Activated B cell treated with CpG ODN at 0.5 μM for 24 hours (primary cell): ENCODE measurements at regions not wholly inside any gene's neighbourhood (a gene's known extent, or its start where the extent isn't known, plus 50 kb on each side); places are given as distances from the start of the nearest gene placed in this dataset.

Source experiments
- ATAC-seq: fragments of 200-7000 bp; cut with Tn5 transposase; one replicate; pipeline ENCODE4 v1.10.0; 2021; ENCODE audit warnings: low read depth, mild to moderate bottlenecking, moderate library complexity
- CTCF ChIA-PET: fragments of 350-600 bp; sonication (Branson Sonifier 250); formaldehyde crosslinking; loops from one replicate; lab custom pipeline; 2021; ENCODE audit warnings: antibody characterized with exemption; lab: Charles Lee
- POLR2A ChIA-PET: fragments of 350-600 bp; sonication (Branson Sonifier 250); formaldehyde crosslinking; loops from one replicate; lab custom pipeline; 2021; ENCODE audit warnings: antibody characterized with exemption; lab: Charles Lee
- DNase-seq: peaks from one replicate; pipeline ENCODE4 v3.0.0; 2022
- H3K27ac Mint-ChIP-seq: one replicate; pipeline ENCODE4 v1.8.0; 2020; ENCODE audit warnings: mixed read lengths
- H3K27me3 Mint-ChIP-seq: one replicate; pipeline ENCODE4 v1.8.0; 2021; ENCODE audit warnings: mixed read lengths
- H3K36me3 Mint-ChIP-seq: one replicate; pipeline ENCODE4 v1.8.0; 2021; ENCODE audit warnings: low read depth, mixed read lengths
- H3K4me1 Mint-ChIP-seq: one replicate; pipeline ENCODE4 v1.8.0; 2021; ENCODE audit warnings: mixed read lengths
- H3K4me3 Mint-ChIP-seq: one replicate; pipeline ENCODE4 v1.8.0; 2020; ENCODE audit warnings: mild to moderate bottlenecking, mixed read lengths
- H3K9me3 Mint-ChIP-seq: one replicate; pipeline ENCODE4 v1.8.0; 2020; ENCODE audit warnings: mixed read lengths
- intact Hi-C: fragments of 100-400 bp; cut with micrococcal nuclease; formaldehyde crosslinking; loops from one replicate; pipeline ENCODE4 v1.15.1; 2024
- TF ChIP-seq, protein P1 (sequence below): fragments of 200-600 bp; IDR thresholded peaks from one replicate; pipeline ENCODE4 v1.8.0; 2022; ENCODE audit warnings: antibody characterized with exemption, mild to moderate bottlenecking

DNA sequence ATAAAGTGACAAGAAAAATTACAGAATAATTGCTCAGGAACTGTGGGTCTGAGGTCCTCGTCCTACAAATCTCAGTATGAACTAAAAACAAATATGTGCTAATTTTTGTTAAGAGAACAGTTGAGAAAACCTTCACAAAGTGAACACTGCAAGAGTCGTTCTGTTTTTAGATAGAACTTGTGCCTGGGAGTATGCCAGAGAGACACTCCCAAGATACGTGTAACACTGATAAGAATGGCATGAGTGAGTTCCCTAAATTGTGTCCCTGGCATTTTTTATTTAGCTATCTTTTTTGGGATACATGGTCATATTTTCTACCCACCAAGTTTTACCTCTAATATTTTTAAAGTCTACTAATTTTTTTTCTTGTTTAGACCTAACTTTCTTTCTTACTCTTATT is 860.0 kb upstream of the NR2F2 start:
- no peaks in the 10 kb centered on the region for H3K27me3 Mint-ChIP-seq
- no peaks in the 10 kb centered on the region for H3K4me1 Mint-ChIP-seq
- H3K36me3 Mint-ChIP-seq = no peaks in the 10 kb centered on the region
- DNase-seq = no peak
- H3K9me3 Mint-ChIP-seq = peaks cover 3% of the 10 kb centered on the region
- no peak overlapping the region for H3K4me3 Mint-ChIP-seq
- ChIA-PET POLR2A (no interaction called here), CTCF (no interaction called here)
- ATAC-seq = no peak
- TF ChIP-seq, protein P1, sequence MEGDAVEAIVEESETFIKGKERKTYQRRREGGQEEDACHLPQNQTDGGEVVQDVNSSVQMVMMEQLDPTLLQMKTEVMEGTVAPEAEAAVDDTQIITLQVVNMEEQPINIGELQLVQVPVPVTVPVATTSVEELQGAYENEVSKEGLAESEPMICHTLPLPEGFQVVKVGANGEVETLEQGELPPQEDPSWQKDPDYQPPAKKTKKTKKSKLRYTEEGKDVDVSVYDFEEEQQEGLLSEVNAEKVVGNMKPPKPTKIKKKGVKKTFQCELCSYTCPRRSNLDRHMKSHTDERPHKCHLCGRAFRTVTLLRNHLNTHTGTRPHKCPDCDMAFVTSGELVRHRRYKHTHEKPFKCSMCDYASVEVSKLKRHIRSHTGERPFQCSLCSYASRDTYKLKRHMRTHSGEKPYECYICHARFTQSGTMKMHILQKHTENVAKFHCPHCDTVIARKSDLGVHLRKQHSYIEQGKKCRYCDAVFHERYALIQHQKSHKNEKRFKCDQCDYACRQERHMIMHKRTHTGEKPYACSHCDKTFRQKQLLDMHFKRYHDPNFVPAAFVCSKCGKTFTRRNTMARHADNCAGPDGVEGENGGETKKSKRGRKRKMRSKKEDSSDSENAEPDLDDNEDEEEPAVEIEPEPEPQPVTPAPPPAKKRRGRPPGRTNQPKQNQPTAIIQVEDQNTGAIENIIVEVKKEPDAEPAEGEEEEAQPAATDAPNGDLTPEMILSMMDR = no peak
- intact Hi-C loops = no loop called here
- no peak overlapping the region for H3K27ac Mint-ChIP-seq

DNA sequence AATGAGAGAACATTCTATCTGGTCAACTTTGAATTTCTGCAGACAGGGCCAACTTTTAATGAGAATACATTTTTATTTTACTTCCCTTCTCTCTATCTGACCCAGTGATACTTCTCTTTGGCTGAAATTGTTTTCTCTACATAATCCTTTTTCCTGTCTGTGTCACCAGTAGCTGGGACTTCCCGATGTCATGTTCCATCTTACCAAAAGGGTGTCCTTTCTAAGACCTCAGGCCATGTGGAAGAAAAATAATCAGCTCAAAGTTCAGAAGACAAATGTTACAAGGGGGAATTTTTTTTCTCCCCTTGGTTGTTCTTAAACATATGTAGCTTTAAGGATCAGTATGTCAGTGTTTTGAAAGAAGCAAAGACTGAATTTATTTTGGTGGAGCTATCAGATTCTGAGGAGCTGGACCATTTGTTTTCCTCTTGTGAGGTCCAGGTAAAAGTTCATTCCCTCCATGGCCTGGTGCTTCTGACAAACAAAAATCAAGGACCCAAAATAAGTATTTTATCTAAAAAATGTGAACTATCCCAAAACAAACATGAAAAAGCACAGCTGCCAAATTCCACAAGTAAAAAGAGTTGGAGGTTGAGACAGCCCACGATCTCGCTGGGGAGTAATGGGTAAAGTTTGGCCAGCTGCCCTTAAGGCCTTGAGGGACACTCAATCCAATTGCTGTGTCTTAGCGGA is 859.4 kb upstream of the NR2F2 start:
- intact Hi-C loops = no loop called here
- no peak for ATAC-seq
- Mint-ChIP-seq H3K4me1 (no peaks in the 10 kb centered on the region), H3K4me3 (no peak overlapping the region), H3K9me3 (peaks cover 3% of the 10 kb centered on the region), H3K27ac (no peak overlapping the region), H3K27me3 (no peaks in the 10 kb centered on the region), H3K36me3 (no peaks in the 10 kb centered on the region)
- no peak for DNase-seq
- CTCF ChIA-PET = no interaction called here
- TF ChIP-seq, protein P1 = no peak
- POLR2A ChIA-PET = no interaction called here

DNA sequence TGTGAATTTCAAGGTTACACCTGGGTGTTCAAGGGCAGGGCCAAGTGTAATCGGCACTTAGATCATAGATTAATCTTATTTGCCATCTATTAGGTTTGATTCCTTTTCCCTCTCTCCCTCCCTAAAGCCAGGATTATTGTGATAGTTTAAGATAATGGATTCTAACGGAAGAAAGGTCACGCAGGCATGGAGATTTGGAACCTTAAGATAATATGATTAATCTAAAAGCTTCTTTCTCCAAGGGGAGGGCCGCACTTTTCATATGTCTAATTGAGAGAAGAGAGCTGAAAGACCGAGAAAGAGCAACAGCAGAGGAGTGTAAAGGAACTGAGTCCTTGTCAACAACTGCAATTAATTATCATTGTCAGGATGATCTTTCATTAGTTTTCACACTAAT is 858.8 kb upstream of the NR2F2 start:
- POLR2A ChIA-PET = no interaction called here
- Mint-ChIP-seq H3K4me3 (no peak overlapping the region), H3K27me3 (no peaks in the 10 kb centered on the region), H3K9me3 (no peaks in the 10 kb centered on the region), H3K4me1 (no peaks in the 10 kb centered on the region), H3K36me3 (no peaks in the 10 kb centered on the region), H3K27ac (no peak overlapping the region)
- TF ChIP-seq, protein P1 = no peak
- CTCF ChIA-PET = no interaction called here
- DNase-seq = no peak
- intact Hi-C loops = no loop called here
- ATAC-seq = no peak

DNA sequence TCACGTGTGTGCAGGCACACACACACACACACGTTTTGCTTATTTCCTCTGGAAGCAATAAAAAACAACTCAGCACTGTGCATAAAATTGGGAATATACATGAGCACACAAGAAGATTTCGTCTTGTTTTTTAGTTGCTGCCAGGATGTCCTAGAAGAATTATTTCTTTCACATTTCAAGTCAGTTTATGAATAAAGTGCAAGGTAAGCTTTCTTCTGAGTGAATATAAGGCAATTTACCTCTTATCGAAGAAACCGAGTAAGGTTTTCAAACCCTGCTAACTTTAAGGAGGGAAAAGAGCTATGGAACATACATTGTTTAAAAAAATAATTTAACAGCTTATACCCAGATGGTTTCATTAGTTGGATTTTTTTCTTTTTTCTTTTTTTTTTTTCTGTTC is 855.4 kb upstream of the NR2F2 start:
- ATAC-seq (no peak), DNase-seq (no peak)
- H3K4me3 Mint-ChIP-seq = no peak overlapping the region
- ChIA-PET POLR2A (no interaction called here), CTCF (no interaction called here)
- H3K27me3 Mint-ChIP-seq = no peaks in the 10 kb centered on the region
- H3K4me1 Mint-ChIP-seq = no peaks in the 10 kb centered on the region
- no peak overlapping the region for H3K27ac Mint-ChIP-seq
- intact Hi-C loops = no loop called here
- no peaks in the 10 kb centered on the region for H3K9me3 Mint-ChIP-seq
- H3K36me3 Mint-ChIP-seq = no peaks in the 10 kb centered on the region
- TF ChIP-seq, protein P1 = no peak

DNA sequence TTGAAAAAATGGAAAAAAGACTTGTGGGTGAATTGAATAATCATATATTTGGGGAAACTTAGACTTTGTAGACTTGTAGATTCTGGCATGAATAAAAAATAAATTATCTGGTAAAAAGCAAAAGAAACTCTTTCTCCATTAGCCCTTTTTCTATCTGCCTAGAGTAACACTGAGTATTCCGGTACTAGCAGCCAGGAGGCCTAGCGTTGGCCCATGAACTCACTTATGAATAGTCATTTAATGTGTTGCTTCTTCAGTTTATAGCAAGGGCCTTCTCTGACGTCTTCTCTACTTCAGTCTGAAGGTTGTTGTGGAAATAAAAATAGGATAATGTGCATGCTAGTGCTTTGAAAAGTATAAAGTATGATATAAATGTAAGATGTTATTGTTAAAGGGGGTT is 851.2 kb upstream of the NR2F2 start:
- ChIA-PET POLR2A (no interaction called here), CTCF (no interaction called here)
- peaks cover 2% of the 10 kb centered on the region for H3K9me3 Mint-ChIP-seq
- DNase-seq (no peak), ATAC-seq (no peak)
- H3K4me3 Mint-ChIP-seq = no peak overlapping the region
- no peak overlapping the region for H3K27ac Mint-ChIP-seq
- TF ChIP-seq, protein P1 = no peak
- intact Hi-C loops = no loop called here
- no peaks in the 10 kb centered on the region for H3K27me3 Mint-ChIP-seq
- no peaks in the 10 kb centered on the region for H3K4me1 Mint-ChIP-seq
- no peaks in the 10 kb centered on the region for H3K36me3 Mint-ChIP-seq
